HG03571 (cell line): ENCODE measurements at regions not wholly inside any gene's neighbourhood (a gene's known extent, or its start where the extent isn't known, plus 50 kb on each side); places are given as distances from the start of the nearest gene placed in this dataset.

Experiments used
- ATAC-seq: cut with Tn5 transposase; IDR thresholded peaks from one replicate; pipeline ENCODE4 v1.9.1; 2021; ENCODE audit not compliant: unreplicated experiment

GRCh38 chr4:147349193-147349592, 131.7 kb upstream of the EDNRA start:
- ATAC-seq: no peak

DNA sequence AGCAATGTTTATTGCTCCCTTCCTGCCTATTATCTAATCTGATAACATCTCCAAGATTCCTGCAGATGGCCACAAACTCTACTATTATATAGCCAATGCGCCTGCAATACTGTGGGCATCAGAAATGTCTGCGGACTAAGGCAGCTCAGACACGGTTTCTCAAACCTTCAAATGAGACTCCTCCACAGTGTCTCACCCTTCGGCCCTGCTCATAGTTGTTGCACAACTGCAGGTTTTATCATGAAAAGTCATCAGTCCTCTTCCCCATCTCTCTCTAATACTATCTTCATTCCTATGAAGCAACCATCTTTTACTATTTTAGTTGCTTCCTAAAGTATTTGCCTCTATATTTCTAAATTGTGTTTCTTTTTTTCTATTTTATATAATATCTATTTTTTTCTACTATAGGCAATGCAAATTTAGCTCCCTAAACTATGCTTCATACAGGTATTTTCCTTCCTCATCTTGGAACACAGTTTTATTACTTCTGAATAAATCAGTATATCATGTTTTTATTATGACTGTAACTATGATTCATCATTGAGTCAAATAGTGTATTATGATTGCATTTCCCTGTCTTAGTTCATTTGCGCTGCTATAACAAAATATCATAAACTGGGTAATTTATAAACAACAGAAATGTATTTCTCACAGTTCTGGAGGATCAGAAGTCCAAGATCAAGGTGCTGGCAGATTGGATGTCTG, 129.7 kb upstream of the EDNRA start:
- ATAC-seq: no peak

- no peak for ATAC-seq
Observed at GRCh38 chr4:147354237-147354636, 126.7 kb upstream of the EDNRA start.

DNA sequence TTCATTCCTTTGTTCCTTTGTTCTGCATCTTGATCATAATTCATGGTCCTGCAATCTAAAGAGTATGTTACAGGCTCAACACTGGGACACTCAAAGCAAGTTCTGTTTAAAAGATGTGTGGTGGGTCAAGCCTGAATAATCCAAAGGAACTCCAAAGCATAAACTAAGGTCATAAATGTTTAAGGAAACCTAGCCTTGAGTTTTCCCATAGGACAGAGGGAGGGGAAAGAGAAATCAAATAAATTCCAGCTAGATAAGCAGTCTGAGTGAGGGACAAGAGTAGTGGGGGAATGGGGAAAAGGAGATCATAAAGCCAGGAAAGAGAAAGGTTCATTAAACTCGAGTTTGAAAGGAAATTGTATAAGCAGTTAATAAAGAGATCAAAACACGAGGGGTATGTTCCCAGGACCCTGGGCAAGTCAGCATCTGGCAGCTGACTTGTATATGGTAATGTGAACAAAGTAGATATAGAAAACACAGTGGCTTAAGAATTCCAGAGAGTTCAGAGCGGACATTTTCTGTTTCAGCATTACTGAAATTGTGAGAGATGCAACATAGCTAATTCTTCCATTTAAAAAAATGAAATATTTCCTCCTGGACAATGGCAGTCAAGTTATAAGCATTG, 125.8 kb upstream of the EDNRA start:
- no peak for ATAC-seq

DNA sequence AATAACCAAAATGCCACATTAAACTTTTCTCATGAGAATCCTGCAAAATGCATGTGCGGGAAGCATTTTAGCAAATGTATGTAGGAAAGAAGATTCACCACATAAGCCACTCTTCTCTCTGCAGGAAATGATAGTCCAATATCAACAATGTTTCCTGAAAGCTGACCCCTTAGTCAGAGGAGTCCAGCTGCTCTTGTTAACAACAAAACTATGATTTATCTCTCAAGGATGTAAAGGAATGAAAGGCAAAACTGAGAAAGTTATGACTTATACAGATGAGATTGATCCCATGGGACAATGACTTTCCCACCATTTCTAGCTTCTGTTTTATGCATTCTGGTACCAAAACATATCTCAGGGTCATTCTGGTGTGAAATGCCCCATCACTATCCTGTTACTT, 125.0 kb upstream of the EDNRA start:
- no peak for ATAC-seq

DNA sequence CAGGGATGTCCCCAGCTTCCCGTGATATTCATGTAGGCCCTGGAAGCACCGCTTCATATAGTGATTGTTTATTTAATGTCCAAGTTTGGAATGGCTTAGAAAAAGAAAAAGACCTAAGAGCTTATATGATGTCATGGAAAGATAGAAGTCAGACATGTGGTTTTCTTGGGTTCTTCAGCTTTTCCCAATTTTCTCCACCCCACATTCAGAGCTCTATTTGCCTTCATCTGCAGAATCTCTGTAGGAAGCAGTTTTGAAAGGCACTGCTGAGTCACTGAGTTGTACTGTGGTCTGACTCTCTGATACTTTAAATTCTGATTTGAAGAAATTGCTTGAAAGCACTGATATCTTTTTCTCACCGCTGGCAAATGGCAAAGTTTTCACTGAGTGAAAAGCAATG, 120.6 kb upstream of the EDNRA start:
- ATAC-seq: no peak

DNA sequence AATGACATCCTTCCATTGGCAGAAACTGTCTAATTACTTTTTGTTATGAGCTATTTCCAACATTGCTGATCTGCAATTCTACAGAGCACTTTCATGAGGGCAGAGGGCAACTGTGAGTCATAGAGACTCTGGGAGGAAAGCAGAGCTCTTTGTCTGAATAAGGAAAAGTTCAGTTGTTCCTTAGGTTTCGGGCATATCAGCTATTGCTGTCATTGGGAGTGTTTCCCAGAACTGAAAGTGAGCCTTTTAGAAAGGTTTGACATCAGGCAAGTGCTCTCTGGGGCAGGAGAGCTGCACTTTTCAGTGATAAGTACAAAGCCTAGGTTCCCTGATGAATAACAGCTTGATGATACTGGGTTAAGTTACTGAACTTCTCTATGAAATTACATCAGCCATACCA, 119.2 kb upstream of the EDNRA start:
- no peak for ATAC-seq

GRCh38 chr4:147362938-147363337, 118.0 kb upstream of the EDNRA start:
- ATAC-seq: no peak

- ATAC-seq: no peak
Observed at GRCh38 chr4:147363514-147363913, 117.4 kb upstream of the EDNRA start.

DNA sequence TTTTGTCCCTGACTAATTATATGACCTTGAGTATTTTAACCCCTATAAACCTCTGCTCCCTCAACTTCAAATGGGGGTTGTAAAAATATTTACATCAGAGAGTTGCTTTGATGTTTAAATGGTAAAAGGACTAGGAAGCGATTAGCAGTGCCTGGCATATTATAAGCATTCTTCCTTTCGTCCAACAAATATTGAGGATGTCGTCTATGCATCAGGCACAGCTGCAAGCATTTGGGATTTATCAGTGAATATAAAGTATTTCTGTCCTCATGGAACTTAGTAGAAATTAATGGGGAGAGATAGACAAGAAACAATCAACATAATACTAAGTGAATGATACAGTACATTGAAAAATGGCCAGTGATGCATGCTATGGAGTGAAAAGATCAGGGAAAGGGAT, 115.5 kb upstream of the EDNRA start:
- ATAC-seq: no peak

DNA sequence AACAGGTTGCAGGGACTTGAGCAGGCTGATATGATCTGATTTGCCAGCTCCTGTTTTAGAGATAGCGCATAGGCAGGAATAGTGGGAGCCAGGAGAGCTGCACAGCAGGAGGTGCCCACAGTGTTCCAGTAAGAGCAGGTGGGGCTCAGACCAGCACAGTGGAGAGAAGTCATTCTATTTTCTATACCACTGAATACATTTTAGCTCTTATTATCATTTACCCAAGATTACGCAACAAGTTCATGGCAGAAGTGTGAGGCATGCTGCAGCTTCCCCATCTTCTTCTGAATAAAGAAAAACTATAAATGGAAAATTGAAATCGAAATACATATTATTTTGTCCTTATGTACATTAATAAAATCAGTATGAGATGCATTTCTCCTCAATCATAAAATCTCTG, 114.7 kb upstream of the EDNRA start:
- no peak for ATAC-seq

GRCh38 chr4:147367891-147368290, 113.0 kb upstream of the EDNRA start:
- no peak for ATAC-seq

DNA sequence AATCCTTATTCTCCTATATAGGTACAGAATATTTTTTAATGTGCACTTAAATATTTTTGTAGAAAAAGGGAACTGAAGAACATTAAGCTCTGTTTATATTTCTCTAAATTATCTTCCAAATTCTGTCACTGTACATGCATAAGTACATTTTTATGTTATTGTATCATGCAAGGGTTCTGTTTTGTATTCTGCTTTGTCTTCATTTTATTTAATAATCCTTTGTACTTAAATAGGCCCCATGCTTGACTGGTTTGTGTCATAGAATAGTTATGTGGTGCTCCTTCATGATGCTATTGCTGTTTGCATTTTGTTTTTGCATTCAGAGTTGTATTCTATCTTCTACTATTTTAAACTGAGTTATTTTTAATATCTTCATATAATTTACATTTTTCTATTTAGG, 111.9 kb upstream of the EDNRA start:
- ATAC-seq: no peak

DNA sequence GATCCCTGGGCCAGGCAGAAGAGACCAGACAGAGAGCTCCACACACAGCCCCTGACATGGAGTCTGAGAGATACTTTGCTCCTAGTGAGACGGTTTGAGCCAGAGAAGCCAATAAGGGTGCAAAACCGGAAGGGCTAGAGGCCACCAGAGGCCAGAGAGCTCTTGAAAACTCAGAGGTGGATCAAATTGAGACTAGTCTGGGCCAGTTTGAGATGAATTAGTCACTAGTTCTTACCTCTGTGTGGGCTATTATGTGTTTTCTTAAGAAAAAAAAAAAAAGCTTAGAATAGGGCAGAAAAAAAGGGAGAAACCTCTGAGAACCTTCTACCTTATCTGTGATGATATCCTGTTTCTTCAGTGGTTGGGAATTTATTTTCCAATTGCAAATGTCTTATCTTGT, 110.4 kb upstream of the EDNRA start:
- ATAC-seq: no peak

DNA sequence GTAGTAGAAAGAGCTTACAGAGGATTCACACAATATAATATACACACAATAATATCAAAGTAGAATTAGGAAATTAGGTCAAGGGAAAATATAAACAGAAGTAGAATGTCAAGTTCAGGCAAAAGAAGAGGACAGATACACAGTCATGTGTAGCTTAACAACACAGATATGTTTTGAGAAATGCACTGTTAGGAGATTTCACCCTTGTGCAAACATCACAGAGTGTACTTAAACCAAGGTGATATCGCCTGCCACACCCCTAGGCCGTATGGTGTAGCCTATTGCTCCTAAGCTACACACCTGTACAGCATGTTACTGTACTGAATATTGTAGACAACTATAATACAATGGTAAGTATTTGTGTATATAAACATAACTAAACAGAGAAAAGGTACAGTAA, 110.0 kb upstream of the EDNRA start:
- ATAC-seq: no peak

DNA sequence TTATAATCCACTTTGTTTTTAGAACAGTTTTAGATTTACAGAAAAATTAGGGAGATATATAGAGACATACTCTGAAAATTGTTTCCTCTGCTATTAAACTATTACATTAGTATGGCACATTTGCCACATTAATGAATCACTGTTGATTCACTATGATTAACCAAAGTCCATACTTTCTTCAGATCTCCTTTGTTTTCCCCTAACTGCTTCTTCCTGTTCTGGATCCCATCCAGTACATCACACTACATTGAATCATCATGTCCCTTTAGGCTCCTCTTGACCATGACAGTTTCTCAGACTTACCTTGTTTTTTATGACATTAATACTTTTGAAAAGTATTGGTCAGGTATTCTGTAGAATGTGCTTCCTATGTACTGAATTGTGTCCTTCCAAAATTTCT, 109.2 kb upstream of the EDNRA start:
- no peak for ATAC-seq

DNA sequence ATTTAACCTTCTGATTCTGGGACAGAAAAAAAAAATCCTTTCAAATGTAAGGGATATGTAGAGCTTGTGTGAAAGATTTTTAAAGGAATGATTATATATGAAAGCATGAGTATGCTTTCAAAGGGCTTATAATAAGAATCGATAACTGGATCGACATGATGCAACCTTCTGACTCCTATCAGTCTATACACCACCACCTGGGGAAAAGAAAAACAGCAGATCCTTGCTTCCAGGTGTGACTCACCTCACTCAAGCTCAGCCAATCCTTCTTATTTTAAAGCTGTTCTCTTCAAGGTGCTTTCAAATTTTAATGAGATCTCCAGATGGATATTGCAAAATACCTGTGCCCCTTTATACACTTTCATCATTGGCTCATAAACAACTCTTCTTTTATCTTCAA, 102.1 kb upstream of the EDNRA start:
- no peak for ATAC-seq

- no peak for ATAC-seq
Observed at GRCh38 chr4:147381749-147382148, 99.1 kb upstream of the EDNRA start.

- no peak for ATAC-seq
Observed at GRCh38 chr4:147388018-147388417, 92.9 kb upstream of the EDNRA start.

DNA sequence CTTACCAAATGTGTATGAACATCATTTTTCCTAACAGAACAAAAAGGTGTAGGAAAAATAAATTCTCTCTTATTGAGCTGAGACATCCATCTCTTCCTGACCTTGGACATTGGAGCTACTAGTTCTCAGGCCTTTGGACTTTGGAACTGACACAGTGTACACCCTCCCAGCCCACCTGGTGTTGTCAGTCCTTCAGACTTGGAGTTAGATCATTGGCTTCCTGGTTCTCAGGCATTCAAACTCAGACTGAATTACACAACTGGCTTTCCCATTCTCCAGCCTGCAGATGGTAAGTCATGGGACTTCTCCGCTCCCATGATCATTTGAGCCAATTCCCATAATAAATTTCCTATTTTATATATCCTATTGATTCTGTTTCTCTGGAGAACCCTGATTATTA, 84.8 kb upstream of the EDNRA start:
- no peak for ATAC-seq

GRCh38 chr4:147398556-147398955, 82.3 kb upstream of the EDNRA start:
- no peak for ATAC-seq

DNA sequence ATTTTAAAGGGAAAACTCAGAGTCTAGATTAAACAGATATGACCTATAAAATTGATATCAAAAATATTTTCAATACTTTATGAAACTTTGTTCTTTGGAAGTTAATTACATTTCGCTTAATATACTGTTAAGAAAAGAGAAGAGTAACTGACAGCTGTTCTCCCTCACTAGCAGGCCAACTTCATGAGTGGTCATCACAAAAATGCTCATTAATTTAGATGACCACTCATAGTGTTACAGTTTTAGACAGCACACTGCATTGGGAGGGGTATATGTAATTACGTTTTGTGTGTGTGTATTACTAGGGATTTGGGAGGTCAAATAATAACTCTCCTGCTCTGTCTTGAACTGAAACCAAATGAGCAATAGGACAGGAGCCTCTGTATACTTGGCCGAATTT, 80.2 kb upstream of the EDNRA start:
- no peak for ATAC-seq

- no peak for ATAC-seq
Observed at GRCh38 chr4:147401221-147401620, 79.7 kb upstream of the EDNRA start.
